ENCODE measurements at regions not wholly inside any gene's neighbourhood (a gene's known extent, or its start where the extent isn't known, plus 50 kb on each side); places are given as distances from the start of the nearest gene placed in this dataset.

GRCh38 chr18:34055227-34055626 lies 169.5 kb downstream of the NOL4 start:
- Mint-ChIP-seq H3K9me3 (ENCODE audit: insufficient read depth) (peaks cover 6% of the 10 kb centered on the region), H3K27me3 (ENCODE audit: low read depth) (no peaks in the 10 kb centered on the region), H3K4me3 (no peak overlapping the region), H3K36me3 (ENCODE audit: low read depth) (no peaks in the 10 kb centered on the region), H3K27ac (no peak overlapping the region), H3K4me1 (ENCODE audit: low read depth) (no peaks in the 10 kb centered on the region)
- CTCF ChIA-PET = no interaction called here
- POLR2A ChIA-PET = no interaction called here
- DNase-seq (no peak), ATAC-seq (no peak)

- Mint-ChIP-seq H3K36me3 (ENCODE audit: low read depth) (no peaks in the 10 kb centered on the region), H3K27ac (no peak overlapping the region), H3K27me3 (ENCODE audit: low read depth) (no peaks in the 10 kb centered on the region), H3K4me1 (ENCODE audit: low read depth) (no peaks in the 10 kb centered on the region), H3K4me3 (no peak overlapping the region), H3K9me3 (ENCODE audit: insufficient read depth) (peaks cover 5% of the 10 kb centered on the region)
- POLR2A ChIA-PET = no interaction called here
- ATAC-seq = no peak
- DNase-seq = no peak
- CTCF ChIA-PET = no interaction called here
Measured at GRCh38 chr18:34050661-34051060, 174.1 kb downstream of the NOL4 start.

GRCh38 chr18:34049511-34049910 lies 175.2 kb downstream of the NOL4 start:
- H3K27ac Mint-ChIP-seq = no peak overlapping the region
- no peaks in the 10 kb centered on the region for H3K27me3 Mint-ChIP-seq (ENCODE audit: low read depth)
- no peaks in the 10 kb centered on the region for H3K9me3 Mint-ChIP-seq (ENCODE audit: insufficient read depth)
- no peak for DNase-seq
- H3K4me3 Mint-ChIP-seq = no peak overlapping the region
- ChIA-PET POLR2A (no interaction called here), CTCF (no interaction called here)
- ATAC-seq = no peak
- H3K4me1 Mint-ChIP-seq (ENCODE audit: low read depth) = no peaks in the 10 kb centered on the region
- H3K36me3 Mint-ChIP-seq (ENCODE audit: low read depth) = no peaks in the 10 kb centered on the region

- Mint-ChIP-seq H3K27me3 (ENCODE audit: low read depth) (no peaks in the 10 kb centered on the region), H3K4me1 (ENCODE audit: low read depth) (no peaks in the 10 kb centered on the region), H3K27ac (no peak overlapping the region), H3K4me3 (no peak overlapping the region), H3K36me3 (ENCODE audit: low read depth) (no peaks in the 10 kb centered on the region), H3K9me3 (ENCODE audit: insufficient read depth) (no peaks in the 10 kb centered on the region)
- no peak for ATAC-seq
- DNase-seq = no peak
- ChIA-PET CTCF (no interaction called here), POLR2A (no interaction called here)
Measured at GRCh38 chr18:34048423-34048822, 176.3 kb downstream of the NOL4 start.

GRCh38 chr18:34042423-34043146 lies 182.1 kb downstream of the NOL4 start:
- Mint-ChIP-seq H3K4me1 (ENCODE audit: low read depth) (no peaks in the 10 kb centered on the region), H3K9me3 (ENCODE audit: insufficient read depth) (no peaks in the 10 kb centered on the region), H3K27me3 (ENCODE audit: low read depth) (no peaks in the 10 kb centered on the region), H3K27ac (no peak overlapping the region), H3K4me3 (no peak overlapping the region), H3K36me3 (ENCODE audit: low read depth) (no peaks in the 10 kb centered on the region)
- ChIA-PET CTCF (no interaction called here), POLR2A (no interaction called here)
- DNase-seq = no peak
- no peak for ATAC-seq

GRCh38 chr18:34039611-34040010 lies 185.1 kb downstream of the NOL4 start:
- Mint-ChIP-seq H3K9me3 (ENCODE audit: insufficient read depth) (peaks cover 4% of the 10 kb centered on the region), H3K4me3 (no peak overlapping the region), H3K4me1 (ENCODE audit: low read depth) (no peaks in the 10 kb centered on the region), H3K27ac (no peak overlapping the region), H3K36me3 (ENCODE audit: low read depth) (no peaks in the 10 kb centered on the region), H3K27me3 (ENCODE audit: low read depth) (no peaks in the 10 kb centered on the region)
- ChIA-PET POLR2A (no interaction called here), CTCF (no interaction called here)
- ATAC-seq (no peak), DNase-seq (no peak)

- Mint-ChIP-seq H3K4me3 (no peak overlapping the region), H3K9me3 (ENCODE audit: insufficient read depth) (peaks cover 4% of the 10 kb centered on the region), H3K36me3 (ENCODE audit: low read depth) (no peaks in the 10 kb centered on the region), H3K4me1 (ENCODE audit: low read depth) (no peaks in the 10 kb centered on the region), H3K27ac (no peak overlapping the region), H3K27me3 (ENCODE audit: low read depth) (no peaks in the 10 kb centered on the region)
- ATAC-seq (no peak), DNase-seq (no peak)
- ChIA-PET CTCF (interaction anchor here (0.5 kb wide), 1 partner anchor 13 kb away, joined by 3 read pairs; no protein-coding TSS in a partner anchor), POLR2A (no interaction called here)
Measured at GRCh38 chr18:34039201-34039600, 185.5 kb downstream of the NOL4 start.

- CTCF ChIA-PET = no interaction called here
- DNase-seq = no peak
- no peaks in the 10 kb centered on the region for H3K4me1 Mint-ChIP-seq (ENCODE audit: low read depth)
- no peak for ATAC-seq
- POLR2A ChIA-PET = no interaction called here
- H3K9me3 Mint-ChIP-seq (ENCODE audit: insufficient read depth) = peaks cover 4% of the 10 kb centered on the region
- no peak overlapping the region for H3K4me3 Mint-ChIP-seq
- H3K27me3 Mint-ChIP-seq (ENCODE audit: low read depth) = no peaks in the 10 kb centered on the region
- no peaks in the 10 kb centered on the region for H3K36me3 Mint-ChIP-seq (ENCODE audit: low read depth)
- no peak overlapping the region for H3K27ac Mint-ChIP-seq
Measured at GRCh38 chr18:34038086-34038485, 186.6 kb downstream of the NOL4 start.

GRCh38 chr18:34033968-34034367 lies 190.7 kb downstream of the NOL4 start:
- DNase-seq (no peak), ATAC-seq (no peak)
- CTCF ChIA-PET = no interaction called here
- H3K27ac Mint-ChIP-seq = no peak overlapping the region
- H3K4me1 Mint-ChIP-seq (ENCODE audit: low read depth) = no peaks in the 10 kb centered on the region
- H3K36me3 Mint-ChIP-seq (ENCODE audit: low read depth) = no peaks in the 10 kb centered on the region
- H3K4me3 Mint-ChIP-seq = no peak overlapping the region
- peaks cover 4% of the 10 kb centered on the region for H3K9me3 Mint-ChIP-seq (ENCODE audit: insufficient read depth)
- no peaks in the 10 kb centered on the region for H3K27me3 Mint-ChIP-seq (ENCODE audit: low read depth)
- POLR2A ChIA-PET = no interaction called here

GRCh38 chr18:34031810-34032209 lies 192.9 kb downstream of the NOL4 start:
- no peak for DNase-seq
- no peaks in the 10 kb centered on the region for H3K36me3 Mint-ChIP-seq (ENCODE audit: low read depth)
- H3K27ac Mint-ChIP-seq = no peak overlapping the region
- CTCF ChIA-PET = no interaction called here
- POLR2A ChIA-PET = no interaction called here
- no peak for ATAC-seq
- no peak overlapping the region for H3K4me3 Mint-ChIP-seq
- no peaks in the 10 kb centered on the region for H3K27me3 Mint-ChIP-seq (ENCODE audit: low read depth)
- no peaks in the 10 kb centered on the region for H3K4me1 Mint-ChIP-seq (ENCODE audit: low read depth)
- H3K9me3 Mint-ChIP-seq (ENCODE audit: insufficient read depth) = no peaks in the 10 kb centered on the region

- H3K27ac Mint-ChIP-seq = no peak overlapping the region
- no peaks in the 10 kb centered on the region for H3K27me3 Mint-ChIP-seq (ENCODE audit: low read depth)
- CTCF ChIA-PET = no interaction called here
- H3K9me3 Mint-ChIP-seq (ENCODE audit: insufficient read depth) = no peaks in the 10 kb centered on the region
- POLR2A ChIA-PET = no interaction called here
- no peak overlapping the region for H3K4me3 Mint-ChIP-seq
- no peaks in the 10 kb centered on the region for H3K4me1 Mint-ChIP-seq (ENCODE audit: low read depth)
- no peaks in the 10 kb centered on the region for H3K36me3 Mint-ChIP-seq (ENCODE audit: low read depth)
- DNase-seq (no peak), ATAC-seq (no peak)
Measured at GRCh38 chr18:34028324-34028723, 196.4 kb downstream of the NOL4 start.

GRCh38 chr18:34025191-34025801 lies 199.4 kb downstream of the NOL4 start:
- Mint-ChIP-seq H3K4me3 (no peak overlapping the region), H3K36me3 (ENCODE audit: low read depth) (no peaks in the 10 kb centered on the region), H3K4me1 (ENCODE audit: low read depth) (no peaks in the 10 kb centered on the region), H3K9me3 (ENCODE audit: insufficient read depth) (no peaks in the 10 kb centered on the region), H3K27me3 (ENCODE audit: low read depth) (no peaks in the 10 kb centered on the region), H3K27ac (no peak overlapping the region)
- DNase-seq (no peak), ATAC-seq (no peak)
- CTCF ChIA-PET = no interaction called here
- POLR2A ChIA-PET = no interaction called here

GRCh38 chr18:34023471-34023870 lies 201.2 kb downstream of the NOL4 start:
- H3K4me1 Mint-ChIP-seq (ENCODE audit: low read depth) = no peaks in the 10 kb centered on the region

More at GRCh38 chr18:34023471-34023870, 201.2 kb downstream of the NOL4 start:
- POLR2A ChIA-PET = no interaction called here
- H3K36me3 Mint-ChIP-seq (ENCODE audit: low read depth) = no peaks in the 10 kb centered on the region
- no peak for DNase-seq
- CTCF ChIA-PET = no interaction called here
- ATAC-seq = no peak
- H3K4me3 Mint-ChIP-seq = no peak overlapping the region
- no peaks in the 10 kb centered on the region for H3K9me3 Mint-ChIP-seq (ENCODE audit: insufficient read depth)
- H3K27ac Mint-ChIP-seq = no peak overlapping the region
- no peaks in the 10 kb centered on the region for H3K27me3 Mint-ChIP-seq (ENCODE audit: low read depth)

All from activated CD8-positive, alpha-beta T cell treated with anti-CD3 and anti-CD28 coated beads, Interleukin-2, amount 10 ng/mL, durations not matched to agents 7 days and 5 days (primary cell).